SK-N-SH treated with all-trans-retinoic acid at 6 μM for 48 hours (cell line): ENCODE measurements at regions not wholly inside any gene's neighbourhood (a gene's known extent, or its start where the extent isn't known, plus 50 kb on each side); places are given as distances from the start of the nearest gene placed in this dataset.

Source experiments
- ATAC-seq: fragments of 200-7000 bp; cut with Tn5 transposase; 3 replicates; pipeline ENCODE4 v1.9.1; 2020; ENCODE audit warnings: mild to moderate bottlenecking, moderate library complexity
- ARNTL ChIP-seq: fragments of 450-650 bp; formaldehyde crosslinking; IDR thresholded peaks from 2 replicates; pipeline ENCODE4 v1.5.0; 2020; ENCODE audit warnings: low read depth, mild to moderate bottlenecking, moderate library complexity, borderline replicate concordance
- BACH2 ChIP-seq: fragments of 250-450 bp; sonication (Bioruptor Pico); IDR thresholded peaks from 2 replicates; pipeline ENCODE4 v1.9.0; 2021; ENCODE audit warnings: mild to moderate bottlenecking, borderline replicate concordance
- CREB5 ChIP-seq: fragments of 250-450 bp; sonication (Bioruptor Pico); IDR thresholded peaks from 2 replicates; pipeline ENCODE4 v1.5.1; 2020; ENCODE audit warnings: low read depth, mild to moderate bottlenecking, moderate library complexity
- CSDC2 ChIP-seq: fragments of 250-450 bp; sonication (Bioruptor Pico); IDR thresholded peaks from 2 replicates; pipeline ENCODE4 v1.5.0; 2020; ENCODE audit warnings: mild to moderate bottlenecking, moderate library complexity
- CSRNP3 ChIP-seq: fragments of 250-450 bp; sonication (Bioruptor Pico); IDR thresholded peaks from 2 replicates; pipeline ENCODE4 v1.5.1; 2021; ENCODE audit warnings: mild to moderate bottlenecking, moderate library complexity
- ESRRG ChIP-seq: fragments of 250-450 bp; sonication (Bioruptor Pico); IDR thresholded peaks from 2 replicates; pipeline ENCODE4 v1.6.1; 2021; ENCODE audit warnings: mild to moderate bottlenecking
- GLIS3 ChIP-seq: fragments of 250-450 bp; sonication (Bioruptor Pico); IDR thresholded peaks from 2 replicates; pipeline ENCODE4 v1.5.0; 2020; ENCODE audit warnings: mild to moderate bottlenecking, moderate library complexity
- ISL1 ChIP-seq: fragments of 250-450 bp; sonication (Bioruptor Pico); IDR thresholded peaks from 2 replicates; pipeline ENCODE4 v2.1.2; 2022; ENCODE audit warnings: mild to moderate bottlenecking, moderate library complexity
- OSR1 ChIP-seq: fragments of 250-450 bp; sonication (Bioruptor Pico); IDR thresholded peaks from 2 replicates; pipeline ENCODE4 v1.8.0; 2022; ENCODE audit warnings: moderate library complexity, mild to moderate bottlenecking, inconsistent platforms
- PATZ1 ChIP-seq: fragments of 250-450 bp; sonication (Bioruptor Pico); IDR thresholded peaks from 2 replicates; pipeline ENCODE4 v1.8.0; 2020; ENCODE audit warnings: mild to moderate bottlenecking, moderate library complexity, borderline replicate concordance
- POU6F1 ChIP-seq: fragments of 250-450 bp; sonication (Bioruptor Pico); IDR thresholded peaks from 2 replicates; pipeline ENCODE4 v1.8.0; 2021; ENCODE audit warnings: low read depth, mild to moderate bottlenecking, moderate library complexity, borderline replicate concordance
- PPARA ChIP-seq: fragments of 250-450 bp; sonication (Bioruptor Pico); IDR thresholded peaks from 2 replicates; pipeline ENCODE4 v1.5.0; 2020; ENCODE audit warnings: mild to moderate bottlenecking, borderline replicate concordance
- RARB ChIP-seq: fragments of 250-450 bp; sonication (Bioruptor Pico); IDR thresholded peaks from 2 replicates; pipeline ENCODE4 v1.8.0; 2021; ENCODE audit warnings: mild to moderate bottlenecking, moderate library complexity
- SNAI2 ChIP-seq: fragments of 250-450 bp; sonication (Bioruptor Pico); IDR thresholded peaks from 2 replicates; pipeline ENCODE4 v1.5.0; 2020; ENCODE audit warnings: mild to moderate bottlenecking, moderate library complexity
- TCF4 ChIP-seq: fragments of 250-450 bp; sonication (Bioruptor Pico); IDR thresholded peaks from 2 replicates; pipeline ENCODE4 v1.8.0; 2021; ENCODE audit warnings: mild to moderate bottlenecking, moderate library complexity, borderline replicate concordance
- TOX ChIP-seq: fragments of 250-450 bp; sonication (Bioruptor Pico); IDR thresholded peaks from 2 replicates; pipeline ENCODE4 v1.8.0; 2021; ENCODE audit warnings: mild to moderate bottlenecking, moderate library complexity, borderline replicate concordance
- TSHZ2 ChIP-seq: fragments of 250-450 bp; sonication (Bioruptor Pico); IDR thresholded peaks from 2 replicates; pipeline ENCODE4 v1.5.0; 2020; ENCODE audit warnings: mild to moderate bottlenecking, moderate library complexity
- ZC3H10 ChIP-seq: fragments of 250-450 bp; sonication (Bioruptor Pico); IDR thresholded peaks from 2 replicates; pipeline ENCODE4 v1.5.1; 2021; ENCODE audit warnings: mild to moderate bottlenecking, moderate library complexity
- ZFP3 ChIP-seq: fragments of 250-450 bp; sonication (Bioruptor Pico); IDR thresholded peaks from 2 replicates; pipeline ENCODE4 v1.5.0; 2020; ENCODE audit warnings: mild to moderate bottlenecking, moderate library complexity
- ZFP30 ChIP-seq: fragments of 450-650 bp; formaldehyde crosslinking; IDR thresholded peaks from 2 replicates; pipeline ENCODE4 v1.5.0; 2022; ENCODE audit warnings: mild to moderate bottlenecking, moderate library complexity
- ZNF565 ChIP-seq: fragments of 450-650 bp; formaldehyde crosslinking; conservative IDR thresholded peaks from 2 replicates; pipeline ENCODE4 v1.5.0; 2020; ENCODE audit warnings: low read depth, mild to moderate bottlenecking, moderate library complexity
- ZNF70 ChIP-seq: fragments of 450-650 bp; formaldehyde crosslinking; IDR thresholded peaks from 2 replicates; pipeline ENCODE4 v1.5.0; 2020; ENCODE audit warnings: mild to moderate bottlenecking, moderate library complexity
- ZNF8 ChIP-seq: fragments of 450-650 bp; formaldehyde crosslinking; IDR thresholded peaks from 2 replicates; pipeline ENCODE4 v1.5.0; 2020; ENCODE audit warnings: mild to moderate bottlenecking, moderate library complexity

- TF ChIP-seq CREB5 (CRISPR knock-in tag) (no peak), GLIS3 (CRISPR knock-in tag) (no peak), OSR1 (CRISPR knock-in tag) (no peak), CSRNP3 (CRISPR knock-in tag) (no peak), ISL1 (CRISPR knock-in tag) (no peak), ZC3H10 (no peak), TCF4 (CRISPR knock-in tag) (no peak), BACH2 (CRISPR knock-in tag) (no peak), SNAI2 (no peak), ZNF8 (CRISPR knock-in tag) (no peak), ZNF565 (CRISPR knock-in tag) (no peak), TOX (CRISPR knock-in tag) (no peak), ESRRG (CRISPR knock-in tag) (no peak)
- no peak for ATAC-seq
Measured at GRCh38 chr10:33893506-33893905, 559.0 kb upstream of the NRP1 start.

GRCh38 chr10:33889371-33889770 lies 554.9 kb upstream of the NRP1 start:
- no peak for TF ChIP-seq ARNTL
- TF ChIP-seq TSHZ2, result no peak
- no peak for TF ChIP-seq BACH2 (CRISPR knock-in tag)
- TF ChIP-seq CSDC2 (CRISPR knock-in tag), result no peak
- no peak for TF ChIP-seq PATZ1 (CRISPR knock-in tag)
- TF ChIP-seq ZFP3 (CRISPR knock-in tag), result no peak
- no peak for TF ChIP-seq ZFP30
- TF ChIP-seq ESRRG (CRISPR knock-in tag), result no peak
- TF ChIP-seq CSRNP3 (CRISPR knock-in tag), result no peak
- no peak for TF ChIP-seq ZNF565 (CRISPR knock-in tag)
- TF ChIP-seq TCF4 (CRISPR knock-in tag), result no peak
- no peak for TF ChIP-seq ISL1 (CRISPR knock-in tag)
- TF ChIP-seq RARB, result no peak
- no peak for TF ChIP-seq ZC3H10
- no peak for TF ChIP-seq ZNF8 (CRISPR knock-in tag)
- no peak for TF ChIP-seq SNAI2
- TF ChIP-seq CREB5 (CRISPR knock-in tag), result no peak
- ATAC-seq, result no peak

GRCh38 chr10:33887188-33887587 lies 552.7 kb upstream of the NRP1 start:
- ATAC-seq, result no peak
- TF ChIP-seq ARNTL (no peak), OSR1 (CRISPR knock-in tag) (no peak), SNAI2 (no peak), ZNF70 (CRISPR knock-in tag) (no peak), CREB5 (CRISPR knock-in tag) (no peak), ISL1 (CRISPR knock-in tag) (no peak), POU6F1 (CRISPR knock-in tag) (no peak), BACH2 (CRISPR knock-in tag) (no peak), GLIS3 (CRISPR knock-in tag) (no peak), TCF4 (CRISPR knock-in tag) (no peak), ZNF565 (CRISPR knock-in tag) (no peak), PPARA (CRISPR knock-in tag) (no peak)
